ENCODE measurements at regions not wholly inside any gene's neighbourhood (a gene's known extent, or its start where the extent isn't known, plus 50 kb on each side); places are given as distances from the start of the nearest gene placed in this dataset.

DNA sequence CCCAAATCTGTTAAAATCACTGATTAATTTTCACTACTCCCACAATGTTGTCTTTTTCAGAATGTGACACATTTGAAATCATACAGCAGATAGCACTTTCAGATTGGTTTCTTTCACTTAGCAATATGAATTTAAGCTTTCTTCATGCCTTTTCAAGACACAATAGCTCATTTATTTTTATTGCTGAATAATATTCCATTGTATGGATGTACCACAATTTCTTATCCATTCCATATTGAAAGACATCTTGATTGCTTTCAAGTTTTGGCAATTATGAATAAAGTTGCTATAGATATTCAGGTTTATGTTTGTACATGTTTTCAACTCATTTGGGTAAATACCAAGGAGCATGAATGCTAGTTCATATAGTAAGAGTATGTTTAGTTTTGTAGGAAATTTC lies 2635.6 kb upstream of the PCDH20 start (continued):
- TF ChIP-seq ZNF462 (CRISPR knock-in tag; IDR thresholded peaks at IDR 0.05) = no peak
- TF ChIP-seq ZNF114 (CRISPR knock-in tag; IDR thresholded peaks at IDR 0.05) = no peak
- TF ChIP-seq ZNF331 (CRISPR knock-in tag; IDR thresholded peaks at IDR 0.05; ENCODE audit: low read depth) = no peak
- no peak for TF ChIP-seq JUNB (IDR thresholded peaks at IDR 0.05; ENCODE audit: unreplicated experiment)
- no peak for TF ChIP-seq POLR2AphosphoS5 (IDR thresholded peaks at IDR 0.05; ENCODE audit: low read depth)
- no peak for TF ChIP-seq ETS1 (IDR thresholded peaks at IDR 0.05)
- TF ChIP-seq NANOG (IDR thresholded peaks at IDR 0.05; ENCODE audit: borderline replicate concordance) = no peak

DNA sequence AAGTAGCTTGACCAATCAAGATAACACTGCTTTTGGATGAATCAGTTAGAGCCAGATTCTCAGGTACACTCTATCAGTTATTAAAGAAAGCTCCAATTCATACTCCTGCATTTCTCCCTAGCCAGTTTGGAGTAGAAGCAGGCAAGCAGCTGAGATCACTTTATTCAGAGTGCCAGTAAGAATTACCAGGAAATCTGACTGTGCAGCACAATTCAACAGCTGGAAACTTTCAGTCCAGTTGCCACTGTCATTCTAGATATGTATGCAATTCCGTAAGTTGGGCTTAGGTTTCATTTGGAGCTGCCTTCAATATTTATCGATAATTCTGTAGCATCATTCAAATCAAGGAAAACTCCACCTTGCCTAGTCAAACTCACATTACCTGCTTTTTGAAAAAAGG lies 2625.6 kb upstream of the PCDH20 start:
- no peak overlapping the region for H3K27ac Mint-ChIP-seq
- TF ChIP-seq EZH2 (IDR thresholded peaks at IDR 0.05; ENCODE audit: low read depth, unreplicated experiment) (no peak), EZH2phosphoT487 (IDR thresholded peaks at IDR 0.05; ENCODE audit: unreplicated experiment) (no peak), ZNF331 (CRISPR knock-in tag; IDR thresholded peaks at IDR 0.05; ENCODE audit: low read depth) (no peak), ZNF114 (CRISPR knock-in tag; IDR thresholded peaks at IDR 0.05) (no peak), ZNF462 (CRISPR knock-in tag; IDR thresholded peaks at IDR 0.05) (no peak), NANOG (IDR thresholded peaks at IDR 0.05; ENCODE audit: borderline replicate concordance) (no peak)

More for the DNA sequence above, 2625.6 kb upstream of the PCDH20 start:
- Histone ChIP-seq H3K9me2 (ENCODE audit: insufficient read depth) (no peaks in the 10 kb centered on the region), H3K27me3 (ENCODE audit: insufficient read depth) (no peaks in the 10 kb centered on the region), H3K4me1 (ENCODE audit: insufficient read depth) (no peaks in the 10 kb centered on the region), H3K4me3 (no peak overlapping the region), H3F3A (replicated peaks; ENCODE audit: low read depth) (no peaks in the 10 kb centered on the region), H3K4me2 (no peak overlapping the region), H2AFZ (no peak overlapping the region; the same call in 1 of the 2 replicates), H3K27ac (ENCODE audit: low read depth) (no peak overlapping the region), H3K79me2 (replicated peaks; ENCODE audit: insufficient read depth) (no peaks in the 10 kb centered on the region), H3K36me3 (ENCODE audit: insufficient read depth) (no peaks in the 10 kb centered on the region), H4K20me1 (replicated peaks; ENCODE audit: insufficient read depth) (no peaks in the 10 kb centered on the region)
- H3K4me1 Mint-ChIP-seq = no peaks in the 10 kb centered on the region
- H3K27me3 Mint-ChIP-seq (ENCODE audit: insufficient read depth, low read depth, poor library complexity) = no peaks in the 10 kb centered on the region
- H3K9me3 Mint-ChIP-seq = no peaks in the 10 kb centered on the region
- DNase-seq (ENCODE audit: low spot score) (no peak), ATAC-seq (no peak)
- H3K4me3 Mint-ChIP-seq = no peak overlapping the region
- no peaks in the 10 kb centered on the region for H3K36me3 Mint-ChIP-seq (ENCODE audit: low read depth)

All from GM23338 (cell line).